ENCODE measurements at regions not wholly inside any gene's neighbourhood (a gene's known extent, or its start where the extent isn't known, plus 50 kb on each side); places are given as distances from the start of the nearest gene placed in this dataset.
A peak's percentile ranks its signal among the peaks of the same experiment; 100 is the strongest.

DNA sequence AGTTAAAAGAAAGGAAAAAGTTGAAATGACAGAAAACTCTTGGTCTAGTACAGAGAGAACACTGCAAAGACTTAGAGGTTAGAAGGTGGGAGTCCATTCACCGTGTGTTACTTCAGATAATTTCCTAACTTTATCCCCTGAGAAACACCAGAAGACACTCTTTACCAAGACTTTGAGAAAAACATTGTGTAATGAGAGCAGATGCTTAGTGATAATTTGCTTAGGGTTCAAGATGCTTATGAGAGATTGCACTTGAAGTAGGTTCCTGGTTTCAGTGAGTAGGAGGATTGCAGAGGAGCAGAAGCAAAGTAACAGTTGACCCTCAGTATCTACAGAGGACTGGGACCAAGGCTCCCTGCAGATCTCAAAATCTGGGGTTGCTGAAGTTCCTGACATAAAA is 594.1 kb downstream of the NR2F2 start:
- 0 to 56% (median 0%) methylated on average over 1 of the region's 1 CpG for WGBS, 4 donors
- H3K36me3 ChIP-seq (replicated peaks in 1 of 2), result no peaks in the 10 kb centered on the region
- TF ChIP-seq, protein P1, sequence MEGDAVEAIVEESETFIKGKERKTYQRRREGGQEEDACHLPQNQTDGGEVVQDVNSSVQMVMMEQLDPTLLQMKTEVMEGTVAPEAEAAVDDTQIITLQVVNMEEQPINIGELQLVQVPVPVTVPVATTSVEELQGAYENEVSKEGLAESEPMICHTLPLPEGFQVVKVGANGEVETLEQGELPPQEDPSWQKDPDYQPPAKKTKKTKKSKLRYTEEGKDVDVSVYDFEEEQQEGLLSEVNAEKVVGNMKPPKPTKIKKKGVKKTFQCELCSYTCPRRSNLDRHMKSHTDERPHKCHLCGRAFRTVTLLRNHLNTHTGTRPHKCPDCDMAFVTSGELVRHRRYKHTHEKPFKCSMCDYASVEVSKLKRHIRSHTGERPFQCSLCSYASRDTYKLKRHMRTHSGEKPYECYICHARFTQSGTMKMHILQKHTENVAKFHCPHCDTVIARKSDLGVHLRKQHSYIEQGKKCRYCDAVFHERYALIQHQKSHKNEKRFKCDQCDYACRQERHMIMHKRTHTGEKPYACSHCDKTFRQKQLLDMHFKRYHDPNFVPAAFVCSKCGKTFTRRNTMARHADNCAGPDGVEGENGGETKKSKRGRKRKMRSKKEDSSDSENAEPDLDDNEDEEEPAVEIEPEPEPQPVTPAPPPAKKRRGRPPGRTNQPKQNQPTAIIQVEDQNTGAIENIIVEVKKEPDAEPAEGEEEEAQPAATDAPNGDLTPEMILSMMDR (IDR thresholded peaks at IDR 0.05), result no peak
- no peak for TF ChIP-seq POLR2A (IDR thresholded peaks at IDR 0.05)
- H3K9me3 ChIP-seq (replicated peaks in 1 of 3), result no peaks in the 10 kb centered on the region
- H3K27me3 ChIP-seq, result no peaks in the 10 kb centered on the region
- no peak for DNase-seq
- no peak overlapping the region for H3K27ac ChIP-seq
- no peak overlapping the region for H3K4me3 ChIP-seq
- intact Hi-C loops (cut with DNase I), result no loop called here
- H3K4me1 ChIP-seq (replicated peaks in 1 of 2), result no peaks in the 10 kb centered on the region

GRCh38 chr15:96947296-96948229 is 617.1 kb downstream of the NR2F2 start:
- DNase-seq, result no peak
- Histone ChIP-seq H3K4me1 (replicated peaks in 1 of 2) (no peaks in the 10 kb centered on the region), H3K4me3 (peak overlapping the region in 1 of 4 donors; percentile 38), H3K27me3 (peaks cover 23% of the 10 kb centered on the region), H3K27ac (no peak overlapping the region), H3K36me3 (replicated peaks in 1 of 2) (no peaks in the 10 kb centered on the region), H3K9me3 (replicated peaks in 1 of 3) (no peaks in the 10 kb centered on the region)
- TF ChIP-seq, protein P1 (IDR thresholded peaks at IDR 0.05), result no peak
- no peak for TF ChIP-seq POLR2A (IDR thresholded peaks at IDR 0.05)
- intact Hi-C loops (cut with DNase I), result no loop called here
- WGBS, 4 donors, result 22 to 27% (median 23%) methylated on average over 47 to 50 of the region's 50 CpGs

- H3K36me3 ChIP-seq (replicated peaks in 1 of 2), result no peaks in the 10 kb centered on the region
- TF ChIP-seq POLR2A (IDR thresholded peaks at IDR 0.05), result no peak
- TF ChIP-seq, protein P1 (IDR thresholded peaks at IDR 0.05), result no peak
- no peak overlapping the region for H3K27ac ChIP-seq
- H3K4me1 ChIP-seq (replicated peaks in 1 of 2), result no peaks in the 10 kb centered on the region
- intact Hi-C loops (cut with DNase I), result no loop called here
- no peak overlapping the region for H3K4me3 ChIP-seq
- H3K9me3 ChIP-seq (replicated peaks in 1 of 3), result no peaks in the 10 kb centered on the region
- 86 to 93% (median 88%) methylated on average over 2 of the region's 2 CpGs for WGBS, 4 donors
- DNase-seq, result no peak
- H3K27me3 ChIP-seq, result peaks cover 23% of the 10 kb centered on the region
Observed at GRCh38 chr15:96948981-96949380, 618.5 kb downstream of the NR2F2 start.

GRCh38 chr15:96958721-96959120 is 628.2 kb downstream of the NR2F2 start:
- no peaks in the 10 kb centered on the region for H3K9me3 ChIP-seq (replicated peaks in 1 of 3)
- WGBS, 4 donors, result 44 to 66% (median 55%) methylated on average over 2 of the region's 2 CpGs
- no peaks in the 10 kb centered on the region for H3K27me3 ChIP-seq
- TF ChIP-seq, protein P1 (IDR thresholded peaks at IDR 0.05), result no peak
- no peak for TF ChIP-seq POLR2A (IDR thresholded peaks at IDR 0.05)
- DNase-seq, result no peak
- H3K27ac ChIP-seq, result no peak overlapping the region
- no peaks in the 10 kb centered on the region for H3K36me3 ChIP-seq (replicated peaks in 1 of 2)
- intact Hi-C loops (cut with DNase I), result no loop called here
- no peak overlapping the region for H3K4me3 ChIP-seq
- H3K4me1 ChIP-seq (replicated peaks in 1 of 2), result no peaks in the 10 kb centered on the region
